Skeletal muscle tissue (tissue), 3 donors: ENCODE measurements at regions not wholly inside any gene's neighbourhood (a gene's known extent, or its start where the extent isn't known, plus 50 kb on each side); places are given as distances from the start of the nearest gene placed in this dataset.

Experiments used
- H3K27ac ChIP-seq: one replicate; pipeline ENCODE4 v1.7.0; 2013; ENCODE audit warnings: mild to moderate bottlenecking, low read depth, low read length, inconsistent platforms
- H3K27me3 ChIP-seq, 3 donors: one replicate each; pipeline ENCODE4 v1.7.0; 2013; ENCODE audit warnings: low read length in 3 of 3; ENCODE audit not compliant: control insufficient read depth in 3 of 3, insufficient read depth in 3 of 3
- H3K36me3 ChIP-seq, 3 donors: one replicate each; pipeline ENCODE4 v1.7.0; 2013; ENCODE audit warnings: low read length in 3 of 3; ENCODE audit not compliant: control insufficient read depth in 3 of 3, insufficient read depth in 3 of 3
- H3K4me1 ChIP-seq, 3 donors: one replicate each; pipeline ENCODE4 v1.7.0; 2013; ENCODE audit warnings: low read length in 3 of 3, mild to moderate bottlenecking in 3 of 3; ENCODE audit not compliant: control insufficient read depth in 3 of 3, insufficient read depth in 3 of 3
- H3K4me3 ChIP-seq, 3 donors: one replicate each; pipeline ENCODE4 v1.7.0; 2013; ENCODE audit warnings: low read length in 3 of 3
- H3K9ac ChIP-seq, 3 donors: one replicate each; pipeline ENCODE4 v1.7.0; 2013; ENCODE audit warnings: low read length in 3 of 3, mild to moderate bottlenecking in 3 of 3, moderate library complexity in 2 of 3, low read depth in 1 of 3
- H3K9me3 ChIP-seq, 3 donors: one replicate each; pipeline ENCODE4 v1.7.0; 2013; ENCODE audit warnings: low read length in 3 of 3; ENCODE audit not compliant: control insufficient read depth in 3 of 3
- donor health status: Osteomylitis.

DNA sequence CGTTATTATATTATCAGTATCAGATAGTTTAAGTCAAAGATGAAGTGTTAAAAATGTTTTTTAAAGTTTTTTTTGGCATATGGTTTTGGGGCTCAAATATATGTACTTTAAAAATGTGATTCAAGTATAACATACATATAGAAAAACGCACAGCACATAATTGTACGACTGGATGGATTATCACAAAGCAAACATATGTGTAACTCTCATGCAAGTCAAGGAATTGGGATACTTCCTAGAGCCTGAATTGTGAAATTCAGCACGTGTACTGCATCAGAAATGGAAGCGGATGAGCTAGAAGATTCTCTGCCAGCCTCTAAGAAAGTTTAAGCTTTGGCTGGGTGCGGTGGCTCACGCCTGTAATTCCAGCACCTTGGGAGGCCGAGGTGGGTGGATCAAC is 340.9 kb downstream of the PRL start:
- peaks cover 10 to 18% (median 12%) of the 10 kb centered on the region in 3 donors for H3K4me1 ChIP-seq
- no peaks in the 10 kb centered on the region for H3K27me3 ChIP-seq
- no peaks in the 10 kb centered on the region for H3K36me3 ChIP-seq
- no peak overlapping the region for H3K4me3 ChIP-seq
- H3K9ac ChIP-seq: no peak overlapping the region
- no peak overlapping the region for H3K27ac ChIP-seq
- no peaks in the 10 kb centered on the region for H3K9me3 ChIP-seq

DNA sequence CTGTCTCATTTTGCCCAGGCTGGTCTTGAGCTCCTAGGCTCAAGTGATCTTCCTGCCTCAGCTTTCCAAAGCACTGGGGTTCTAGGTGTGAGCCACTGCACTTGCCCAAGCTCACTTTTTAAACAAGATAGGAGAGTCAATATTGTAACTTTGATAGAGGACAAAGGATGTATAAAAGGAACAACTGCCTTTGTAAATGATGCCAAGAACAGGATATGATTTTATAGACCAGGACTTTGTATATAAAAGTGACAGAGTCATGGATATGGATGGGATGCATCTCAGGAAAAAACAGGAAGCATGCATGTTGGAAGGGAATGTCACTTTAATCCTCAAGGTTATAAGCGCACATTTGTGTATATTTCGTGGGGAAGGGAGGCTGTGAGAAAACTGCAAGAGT is 338.4 kb downstream of the PRL start:
- no peaks in the 10 kb centered on the region for H3K27me3 ChIP-seq
- no peak overlapping the region for H3K27ac ChIP-seq
- H3K9ac ChIP-seq: no peak overlapping the region
- H3K9me3 ChIP-seq: no peaks in the 10 kb centered on the region
- H3K4me3 ChIP-seq: no peak overlapping the region
- no peaks in the 10 kb centered on the region for H3K36me3 ChIP-seq
- H3K4me1 ChIP-seq: peaks cover 10 to 12% (median 11%) of the 10 kb centered on the region in 3 donors

GRCh38 chr6:21961226-21961625 is 335.6 kb downstream of the PRL start:
- Histone ChIP-seq H3K9me3 (no peaks in the 10 kb centered on the region), H3K4me3 (no peak overlapping the region)

DNA sequence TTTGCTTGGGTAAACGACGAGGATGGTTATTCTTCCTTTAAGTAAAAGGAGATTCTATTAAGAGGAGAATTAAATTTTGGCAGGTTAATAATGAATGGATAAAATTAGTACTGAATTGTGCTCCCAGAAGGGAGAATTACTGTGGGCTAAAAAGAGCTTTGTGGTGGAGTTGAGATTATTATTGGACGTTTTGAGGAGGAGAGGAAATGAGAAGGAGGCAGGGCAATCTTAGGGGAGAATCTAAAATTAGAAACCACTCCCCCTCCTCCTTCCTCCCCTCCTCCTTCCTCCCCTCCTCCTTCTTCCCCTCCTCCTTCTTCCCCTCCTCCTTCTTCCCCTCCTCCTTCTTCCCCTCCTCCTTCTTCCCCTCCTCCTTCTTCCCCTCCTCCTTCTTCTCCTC is 331.8 kb downstream of the PRL start:
- H3K4me1 ChIP-seq: no peaks in the 10 kb centered on the region
- H3K4me3 ChIP-seq: no peak overlapping the region
- H3K27ac ChIP-seq: no peak overlapping the region
- H3K36me3 ChIP-seq: no peaks in the 10 kb centered on the region
- no peak overlapping the region for H3K9ac ChIP-seq
- H3K9me3 ChIP-seq: no peaks in the 10 kb centered on the region
- no peaks in the 10 kb centered on the region for H3K27me3 ChIP-seq

More at GRCh38 chr6:21961226-21961625, 335.6 kb downstream of the PRL start:
- Histone ChIP-seq H3K27ac (no peak overlapping the region), H3K36me3 (no peaks in the 10 kb centered on the region), H3K9ac (no peak overlapping the region), H3K27me3 (no peaks in the 10 kb centered on the region), H3K4me1 (no peaks in the 10 kb centered on the region)

GRCh38 chr6:21965953-21966539 is 330.8 kb downstream of the PRL start:
- Histone ChIP-seq H3K4me3 (no peak overlapping the region), H3K9ac (no peak overlapping the region), H3K36me3 (no peaks in the 10 kb centered on the region), H3K27ac (no peak overlapping the region), H3K4me1 (no peaks in the 10 kb centered on the region), H3K27me3 (no peaks in the 10 kb centered on the region), H3K9me3 (no peaks in the 10 kb centered on the region)

DNA sequence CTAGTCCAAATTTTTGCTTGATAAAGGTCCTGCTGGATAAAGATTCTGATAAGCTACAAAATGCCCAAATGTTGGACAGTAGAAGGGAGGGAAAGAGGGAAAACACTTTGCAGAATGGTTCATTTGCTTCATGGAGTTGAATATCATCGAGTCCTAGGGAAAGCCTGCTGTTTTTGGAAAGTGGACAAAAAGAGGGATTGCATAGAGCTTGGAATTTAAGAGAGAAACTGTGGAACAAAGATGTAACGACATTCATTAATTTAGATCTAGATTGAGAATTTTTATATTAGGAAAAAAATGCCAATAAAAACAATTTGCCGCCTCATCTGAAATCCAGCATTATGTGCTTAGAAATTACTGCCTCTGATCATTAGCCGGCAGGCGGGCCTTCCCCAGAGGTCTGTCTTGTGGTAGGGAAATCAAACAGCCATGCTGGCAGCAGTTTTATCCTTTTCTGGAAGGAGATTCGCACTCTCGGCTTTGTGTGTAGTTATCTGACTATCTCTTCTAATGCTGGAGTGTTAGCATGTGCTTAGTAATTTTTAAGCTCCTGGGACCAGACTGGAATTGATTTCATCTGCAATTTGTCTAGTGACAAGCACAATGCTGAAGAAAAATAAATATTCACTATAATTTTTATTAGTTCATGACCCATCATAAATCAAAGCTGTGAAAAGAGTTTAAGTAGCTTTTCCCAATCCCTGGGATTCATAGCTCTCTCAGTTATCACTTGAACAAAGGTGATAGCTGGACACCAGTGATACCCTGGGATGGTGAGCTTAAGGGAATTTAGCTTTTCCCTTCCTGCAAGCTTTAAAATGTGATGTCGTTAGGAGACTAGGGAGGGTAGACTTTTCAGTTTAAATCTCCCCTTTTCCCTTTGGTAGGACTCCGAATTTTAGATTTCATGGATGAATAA is 329.5 kb downstream of the PRL start:
- no peak overlapping the region for H3K27ac ChIP-seq
- no peaks in the 10 kb centered on the region for H3K4me1 ChIP-seq
- H3K9me3 ChIP-seq: no peaks in the 10 kb centered on the region
- H3K27me3 ChIP-seq: no peaks in the 10 kb centered on the region
- H3K36me3 ChIP-seq: no peaks in the 10 kb centered on the region
- H3K9ac ChIP-seq: no peak overlapping the region
- no peak overlapping the region for H3K4me3 ChIP-seq

GRCh38 chr6:21968411-21968810 is 328.4 kb downstream of the PRL start:
- Histone ChIP-seq H3K27me3 (no peaks in the 10 kb centered on the region), H3K4me3 (no peak overlapping the region), H3K27ac (no peak overlapping the region), H3K36me3 (no peaks in the 10 kb centered on the region), H3K4me1 (no peaks in the 10 kb centered on the region), H3K9ac (no peak overlapping the region), H3K9me3 (no peaks in the 10 kb centered on the region)

GRCh38 chr6:21969192-21969591 is 327.6 kb downstream of the PRL start:
- Histone ChIP-seq H3K4me3 (no peak overlapping the region), H3K27me3 (no peaks in the 10 kb centered on the region), H3K9ac (no peak overlapping the region), H3K27ac (no peak overlapping the region), H3K36me3 (no peaks in the 10 kb centered on the region), H3K9me3 (no peaks in the 10 kb centered on the region), H3K4me1 (no peaks in the 10 kb centered on the region)

DNA sequence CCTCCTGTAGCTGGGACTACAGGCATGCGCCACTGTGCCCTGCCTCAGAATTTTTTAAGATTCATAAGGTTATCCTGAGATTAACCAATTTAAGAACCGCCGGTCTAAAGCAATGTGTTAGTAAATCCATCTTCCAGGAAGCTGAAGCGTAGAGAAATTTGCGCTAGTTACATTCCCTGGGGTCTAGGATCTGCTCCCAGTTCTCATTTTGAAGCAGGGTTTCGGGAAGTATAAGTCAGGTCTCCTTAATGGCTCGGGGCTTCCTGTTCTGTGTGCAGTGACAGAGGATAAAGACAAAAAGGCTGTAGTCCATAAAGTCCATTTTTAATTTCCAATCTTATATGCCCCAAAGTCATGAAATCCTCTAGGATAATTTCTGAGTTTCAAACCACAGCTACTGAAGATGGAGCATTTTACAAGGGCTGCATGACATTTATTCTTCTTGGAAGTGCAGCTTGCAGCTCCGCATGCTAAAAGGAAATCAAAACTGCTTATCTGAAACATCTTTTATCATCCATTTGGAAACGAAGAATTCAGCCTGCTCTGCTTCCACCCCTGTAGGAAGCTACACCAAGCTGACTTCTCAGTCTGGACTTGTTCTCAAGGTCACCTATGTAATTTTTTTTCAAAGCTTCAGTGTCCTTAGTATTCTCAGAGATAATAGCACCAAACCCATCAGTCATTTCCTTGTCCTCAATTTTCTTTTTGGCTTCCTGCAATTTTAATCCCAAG is 326.1 kb downstream of the PRL start:
- Histone ChIP-seq H3K9ac (no peak overlapping the region), H3K9me3 (no peaks in the 10 kb centered on the region), H3K4me1 (no peaks in the 10 kb centered on the region), H3K4me3 (no peak overlapping the region), H3K36me3 (no peaks in the 10 kb centered on the region), H3K27ac (no peak overlapping the region), H3K27me3 (no peaks in the 10 kb centered on the region)

DNA sequence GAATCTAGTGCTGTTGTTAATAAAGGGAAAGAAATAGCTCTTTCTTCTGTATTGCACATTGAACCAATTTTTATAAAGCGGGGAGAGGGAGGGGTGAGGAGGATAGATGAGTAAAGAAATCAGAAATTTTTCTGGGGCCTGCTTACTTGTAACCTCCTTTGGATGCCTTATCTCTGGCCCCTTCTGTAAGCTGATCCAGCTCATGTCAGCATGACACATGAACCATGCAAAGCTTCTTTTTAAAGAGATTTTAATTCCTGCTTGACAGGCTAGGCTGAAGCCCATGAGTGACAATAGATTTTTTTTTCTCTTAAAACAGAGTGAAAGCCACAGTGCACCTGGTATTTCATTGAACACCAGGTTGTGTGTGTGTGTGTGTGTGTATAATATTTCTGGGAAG is 325.3 kb downstream of the PRL start:
- Histone ChIP-seq H3K4me3 (no peak overlapping the region), H3K27ac (no peak overlapping the region), H3K4me1 (no peaks in the 10 kb centered on the region), H3K36me3 (no peaks in the 10 kb centered on the region), H3K27me3 (no peaks in the 10 kb centered on the region), H3K9ac (no peak overlapping the region), H3K9me3 (no peaks in the 10 kb centered on the region)
